ENCODE measurements at regions not wholly inside any gene's neighbourhood (a gene's known extent, or its start where the extent isn't known, plus 50 kb on each side); places are given as distances from the start of the nearest gene placed in this dataset.

GRCh38 chr13:40210865-40211585, 455.4 kb downstream of the FOXO1 start:
- DNase-seq = no peak
- no peaks in the 10 kb centered on the region for H3K36me3 ChIP-seq (ENCODE audit: low read depth, missing control alignments)
- H3K4me1 ChIP-seq = no peaks in the 10 kb centered on the region
- no peak overlapping the region for H3K4me3 ChIP-seq
- H3K9me3 ChIP-seq = no peaks in the 10 kb centered on the region
- no peak overlapping the region for H3K27ac ChIP-seq
- no peaks in the 10 kb centered on the region for H3K27me3 ChIP-seq
- 71 to 78% methylated on average over 4 of the region's 4 CpGs for WGBS, 2 donors
- intact Hi-C loops (cut with DNase I; ENCODE audit: low total_unique reads) = no loop called here
- no peak for TF ChIP-seq POLR2A (IDR thresholded peaks at IDR 0.05)
- no peak for TF ChIP-seq CTCF (IDR thresholded peaks at IDR 0.05)

- DNase-seq = no peak
- no peak overlapping the region for H3K27ac ChIP-seq
- H3K4me3 ChIP-seq = no peak overlapping the region
- no peaks in the 10 kb centered on the region for H3K27me3 ChIP-seq
- 77 to 80% methylated on average over 3 of the region's 3 CpGs for WGBS, 2 donors
- no peak for TF ChIP-seq CTCF (IDR thresholded peaks at IDR 0.05)
- TF ChIP-seq POLR2A (IDR thresholded peaks at IDR 0.05) = no peak
- intact Hi-C loops (cut with DNase I; ENCODE audit: low total_unique reads) = no loop called here
- no peaks in the 10 kb centered on the region for H3K36me3 ChIP-seq (ENCODE audit: low read depth, missing control alignments)
- H3K4me1 ChIP-seq = no peaks in the 10 kb centered on the region
- no peaks in the 10 kb centered on the region for H3K9me3 ChIP-seq
Measured at GRCh38 chr13:40211586-40211968, 454.9 kb downstream of the FOXO1 start.

GRCh38 chr13:40213779-40214178, 452.7 kb downstream of the FOXO1 start:
- no peak overlapping the region for H3K4me3 ChIP-seq
- intact Hi-C loops (cut with DNase I; ENCODE audit: low total_unique reads) = no loop called here
- DNase-seq = no peak
- no peaks in the 10 kb centered on the region for H3K27me3 ChIP-seq
- no peaks in the 10 kb centered on the region for H3K4me1 ChIP-seq
- H3K36me3 ChIP-seq (ENCODE audit: low read depth, missing control alignments) = no peaks in the 10 kb centered on the region
- no peak for TF ChIP-seq CTCF (IDR thresholded peaks at IDR 0.05)
- no peak for TF ChIP-seq POLR2A (IDR thresholded peaks at IDR 0.05)
- no peaks in the 10 kb centered on the region for H3K9me3 ChIP-seq
- H3K27ac ChIP-seq = no peak overlapping the region

GRCh38 chr13:40215311-40215710, 451.1 kb downstream of the FOXO1 start:
- Histone ChIP-seq H3K9me3 (no peaks in the 10 kb centered on the region), H3K4me3 (no peak overlapping the region), H3K4me1 (no peaks in the 10 kb centered on the region), H3K27me3 (no peaks in the 10 kb centered on the region), H3K36me3 (ENCODE audit: low read depth, missing control alignments) (no peaks in the 10 kb centered on the region), H3K27ac (no peak overlapping the region)
- TF ChIP-seq CTCF (IDR thresholded peaks at IDR 0.05) = no peak
- no peak for TF ChIP-seq POLR2A (IDR thresholded peaks at IDR 0.05)
- 73 to 82% methylated on average over 1 of the region's 1 CpG for WGBS, 2 donors
- DNase-seq = no peak
- intact Hi-C loops (cut with DNase I; ENCODE audit: low total_unique reads) = no loop called here

GRCh38 chr13:40215747-40216146, 450.7 kb downstream of the FOXO1 start:
- Histone ChIP-seq H3K36me3 (ENCODE audit: low read depth, missing control alignments) (no peaks in the 10 kb centered on the region), H3K27me3 (no peaks in the 10 kb centered on the region), H3K9me3 (no peaks in the 10 kb centered on the region), H3K27ac (no peak overlapping the region), H3K4me1 (peaks cover under 1% of the 10 kb centered on the region), H3K4me3 (no peak overlapping the region)
- intact Hi-C loops (cut with DNase I; ENCODE audit: low total_unique reads) = no loop called here
- 68 to 73% methylated on average over 3 of the region's 3 CpGs for WGBS, 2 donors
- no peak for DNase-seq
- TF ChIP-seq POLR2A (IDR thresholded peaks at IDR 0.05) (no peak), CTCF (IDR thresholded peaks at IDR 0.05) (no peak)
